Stimulated activated memory B cell treated with anti-CD40 and anti-IgM and Interleukin-4, amounts not matched to agents 10 μg/mL and 1 μg/mL and 100 μg/mL, for 72 hours (primary cell): ENCODE measurements at regions not wholly inside any gene's neighbourhood (a gene's known extent, or its start where the extent isn't known, plus 50 kb on each side); places are given as distances from the start of the nearest gene placed in this dataset.
"Not testable (repeated sequence)": the region's sequence is repeated elsewhere in the genome, so short reads cannot be mapped to it uniquely, and the experiment has no call there.

Source experiments
- ATAC-seq: fragments of 150-1000 bp; cut with Tn5 transposase; 2 replicates; pipeline ENCODE4 v1.10.0; 2021
- H3K27ac Mint-ChIP-seq: one replicate; pipeline ENCODE4 v1.8.0; 2022; ENCODE audit warnings: mild to moderate bottlenecking, mixed read lengths
- H3K27me3 Mint-ChIP-seq: one replicate; pipeline ENCODE4 v1.8.0; 2022; ENCODE audit warnings: mixed read lengths
- H3K36me3 Mint-ChIP-seq: one replicate; pipeline ENCODE4 v1.8.0; 2022; ENCODE audit warnings: mixed read lengths
- H3K4me1 Mint-ChIP-seq: one replicate; pipeline ENCODE4 v1.8.0; 2022; ENCODE audit warnings: mixed read lengths
- H3K4me3 Mint-ChIP-seq: one replicate; pipeline ENCODE4 v1.8.0; 2022; ENCODE audit warnings: mild to moderate bottlenecking, moderate library complexity, mixed read lengths
- H3K9me3 Mint-ChIP-seq: one replicate; pipeline ENCODE4 v1.8.0; 2022; ENCODE audit warnings: mixed read lengths

- not testable (repeated sequence) for ATAC-seq, H3K4me1 Mint-ChIP-seq, H3K9me3 Mint-ChIP-seq, H3K4me3 Mint-ChIP-seq, H3K27ac Mint-ChIP-seq, H3K36me3 Mint-ChIP-seq
- H3K27me3 Mint-ChIP-seq, result peaks cover 12% of the 10 kb centered on the region
These were observed 214.8 kb downstream of the UNC5CL start for GRCh38 chr6:40823917-40824891.

- ATAC-seq, result no peak
- H3K27ac Mint-ChIP-seq, result no peak overlapping the region
These were observed 216.4 kb downstream of the UNC5CL start for GRCh38 chr6:40822619-40823018.

DNA sequence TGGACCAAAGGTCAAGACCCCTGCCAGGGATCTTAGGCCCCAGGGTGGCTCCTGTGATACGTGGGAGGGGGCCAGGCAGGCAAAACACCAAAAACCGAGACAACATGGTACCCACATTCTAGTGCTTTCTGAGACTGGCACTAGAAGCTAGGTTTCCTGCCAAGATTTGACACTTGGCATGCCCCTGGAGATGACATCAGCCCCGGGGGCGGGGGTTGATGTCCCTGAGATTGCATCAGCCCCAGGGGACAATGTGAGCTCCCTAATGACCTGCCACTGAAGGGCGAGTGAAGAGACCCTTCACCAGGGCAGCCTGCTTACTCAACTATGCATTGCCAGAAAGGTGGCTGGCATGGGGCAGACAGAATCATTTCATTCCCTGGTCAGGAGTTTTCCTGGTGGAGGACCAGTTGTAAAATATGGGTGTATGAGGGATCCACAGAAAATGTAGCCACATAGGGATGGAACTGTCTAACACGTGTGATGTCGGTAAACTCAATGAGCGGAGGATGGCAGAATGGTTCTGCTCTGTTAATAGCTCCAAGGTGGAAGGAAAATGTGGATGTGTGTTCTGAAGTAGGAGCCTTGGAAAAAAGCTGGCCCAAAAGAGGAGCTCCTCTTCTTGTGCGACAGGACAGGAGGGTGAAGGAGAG, 219.7 kb downstream of the UNC5CL start:
- no peaks in the 10 kb centered on the region for H3K36me3 Mint-ChIP-seq
- H3K27me3 Mint-ChIP-seq, result peaks cover 11% of the 10 kb centered on the region
- no peaks in the 10 kb centered on the region for H3K4me1 Mint-ChIP-seq
- H3K27ac Mint-ChIP-seq, result no peak overlapping the region
- no peak for ATAC-seq
- no peak overlapping the region for H3K4me3 Mint-ChIP-seq
- peaks cover 2% of the 10 kb centered on the region for H3K9me3 Mint-ChIP-seq

More at GRCh38 chr6:40822619-40823018, 216.4 kb downstream of the UNC5CL start:
- Mint-ChIP-seq H3K27me3 (peaks cover 19% of the 10 kb centered on the region), H3K4me1 (no peaks in the 10 kb centered on the region), H3K36me3 (no peaks in the 10 kb centered on the region), H3K9me3 (peaks cover 2% of the 10 kb centered on the region), H3K4me3 (no peak overlapping the region)

DNA sequence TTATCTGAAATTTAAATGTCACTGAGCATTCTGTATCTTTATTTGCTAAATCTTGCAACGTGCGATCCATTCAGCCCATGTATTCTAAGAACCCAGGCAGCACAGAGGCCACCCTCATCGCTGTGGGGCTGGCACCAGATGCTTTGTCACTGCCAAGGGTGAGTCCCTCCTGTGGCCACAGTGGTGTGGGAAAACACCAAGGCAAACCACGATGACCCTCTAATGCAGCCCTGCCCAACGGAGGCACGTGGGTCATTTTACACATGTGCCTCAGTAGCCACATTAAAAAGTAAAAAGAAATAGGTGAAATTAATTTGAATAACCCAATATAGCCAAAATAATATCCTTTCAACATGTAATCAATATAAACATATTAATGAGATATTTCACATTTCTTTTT, 221.7 kb downstream of the UNC5CL start:
- no peaks in the 10 kb centered on the region for H3K9me3 Mint-ChIP-seq
- no peak overlapping the region for H3K4me3 Mint-ChIP-seq
- ATAC-seq, result no peak
- no peaks in the 10 kb centered on the region for H3K4me1 Mint-ChIP-seq
- H3K27ac Mint-ChIP-seq, result no peak overlapping the region
- H3K27me3 Mint-ChIP-seq, result peaks cover 11% of the 10 kb centered on the region
- no peaks in the 10 kb centered on the region for H3K36me3 Mint-ChIP-seq

DNA sequence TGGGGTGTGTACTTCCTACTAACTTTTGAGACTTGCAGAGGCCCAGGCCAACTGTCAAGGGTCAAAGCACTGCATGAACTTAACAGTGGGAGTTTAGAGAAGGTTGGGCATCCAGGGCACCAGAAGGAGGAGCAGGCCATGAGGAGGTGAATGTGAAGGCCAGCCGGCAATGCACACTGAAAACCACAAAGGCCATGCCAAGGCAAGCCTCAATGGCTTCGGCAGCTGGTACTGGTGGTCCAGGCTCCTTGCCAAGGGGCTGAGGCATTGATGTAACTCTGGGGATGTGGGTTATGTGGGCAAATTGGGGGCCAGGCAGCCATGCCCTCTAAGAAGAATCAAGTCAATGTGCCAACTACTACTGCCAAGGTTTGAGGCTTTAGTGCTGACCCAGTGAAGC, 222.4 kb downstream of the UNC5CL start:
- ATAC-seq, result no peak
- no peaks in the 10 kb centered on the region for H3K36me3 Mint-ChIP-seq
- H3K9me3 Mint-ChIP-seq, result no peaks in the 10 kb centered on the region
- no peak overlapping the region for H3K4me3 Mint-ChIP-seq
- H3K4me1 Mint-ChIP-seq, result no peaks in the 10 kb centered on the region
- no peak overlapping the region for H3K27ac Mint-ChIP-seq
- peaks cover 11% of the 10 kb centered on the region for H3K27me3 Mint-ChIP-seq

- no peak overlapping the region for H3K4me3 Mint-ChIP-seq
- no peak for ATAC-seq
These were observed 223.3 kb downstream of the UNC5CL start for GRCh38 chr6:40815731-40816130.

GRCh38 chr6:40810171-40810570, 223.0 kb upstream of the LRFN2 start:
- H3K36me3 Mint-ChIP-seq, result no peaks in the 10 kb centered on the region
- ATAC-seq, result no peak
- H3K27me3 Mint-ChIP-seq, result no peaks in the 10 kb centered on the region
- H3K27ac Mint-ChIP-seq, result no peak overlapping the region
- no peaks in the 10 kb centered on the region for H3K9me3 Mint-ChIP-seq
- no peaks in the 10 kb centered on the region for H3K4me1 Mint-ChIP-seq
- no peak overlapping the region for H3K4me3 Mint-ChIP-seq

More at GRCh38 chr6:40815731-40816130, 223.3 kb downstream of the UNC5CL start:
- no peaks in the 10 kb centered on the region for H3K36me3 Mint-ChIP-seq
- H3K27me3 Mint-ChIP-seq, result peaks cover 11% of the 10 kb centered on the region
- no peak overlapping the region for H3K27ac Mint-ChIP-seq
- no peaks in the 10 kb centered on the region for H3K4me1 Mint-ChIP-seq
- H3K9me3 Mint-ChIP-seq, result no peaks in the 10 kb centered on the region

GRCh38 chr6:40809627-40810026, 222.5 kb upstream of the LRFN2 start:
- Mint-ChIP-seq H3K36me3 (no peaks in the 10 kb centered on the region), H3K27me3 (no peaks in the 10 kb centered on the region), H3K27ac (no peak overlapping the region), H3K9me3 (no peaks in the 10 kb centered on the region), H3K4me1 (peaks cover 3% of the 10 kb centered on the region), H3K4me3 (no peak overlapping the region)
- ATAC-seq, result no peak

- no peak overlapping the region for H3K27ac Mint-ChIP-seq
- no peak overlapping the region for H3K4me3 Mint-ChIP-seq
These were observed 220.3 kb upstream of the LRFN2 start for GRCh38 chr6:40807484-40807883.

DNA sequence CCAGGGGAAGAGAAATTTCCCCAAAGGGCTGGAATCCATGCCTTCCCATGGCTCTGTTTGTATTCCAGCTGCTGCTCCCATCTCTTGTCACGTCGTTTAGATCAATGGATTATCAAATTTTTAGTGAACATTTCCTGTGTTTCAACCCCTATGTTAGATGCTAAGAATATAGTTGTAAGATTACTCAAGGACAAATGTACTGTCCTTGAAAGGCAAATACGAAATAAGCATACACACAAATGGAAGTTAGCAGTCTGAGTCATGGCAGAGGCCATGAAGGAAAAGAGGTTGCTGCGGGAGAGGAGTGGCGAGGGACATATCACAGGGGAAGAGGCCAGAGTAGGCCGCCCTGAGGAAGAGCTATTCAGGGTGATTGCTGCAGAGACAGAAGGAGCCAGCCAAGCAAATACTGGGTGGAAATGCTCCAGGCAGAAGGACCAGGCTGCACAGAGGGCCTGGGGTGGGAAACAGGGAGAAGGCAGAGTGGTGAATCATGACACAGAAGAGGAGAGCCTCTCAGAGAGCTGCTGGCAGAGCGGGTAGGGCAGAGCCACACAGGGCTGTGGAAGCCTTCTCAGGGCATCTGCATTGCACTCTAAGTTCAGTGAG, 219.2 kb upstream of the LRFN2 start:
- no peaks in the 10 kb centered on the region for H3K27me3 Mint-ChIP-seq
- H3K4me1 Mint-ChIP-seq, result peaks cover 19% of the 10 kb centered on the region
- H3K4me3 Mint-ChIP-seq, result no peak overlapping the region
- no peak overlapping the region for H3K27ac Mint-ChIP-seq
- no peaks in the 10 kb centered on the region for H3K9me3 Mint-ChIP-seq
- no peaks in the 10 kb centered on the region for H3K36me3 Mint-ChIP-seq
- no peak for ATAC-seq

More at GRCh38 chr6:40807484-40807883, 220.3 kb upstream of the LRFN2 start:
- no peaks in the 10 kb centered on the region for H3K9me3 Mint-ChIP-seq
- peaks cover 13% of the 10 kb centered on the region for H3K4me1 Mint-ChIP-seq
- ATAC-seq, result no peak
- H3K27me3 Mint-ChIP-seq, result no peaks in the 10 kb centered on the region
- H3K36me3 Mint-ChIP-seq, result no peaks in the 10 kb centered on the region

- H3K4me3 Mint-ChIP-seq, result no peak overlapping the region
- H3K4me1 Mint-ChIP-seq, result peaks cover 19% of the 10 kb centered on the region
- ATAC-seq, result no peak
- no peaks in the 10 kb centered on the region for H3K36me3 Mint-ChIP-seq
- no peak overlapping the region for H3K27ac Mint-ChIP-seq
- no peaks in the 10 kb centered on the region for H3K9me3 Mint-ChIP-seq
- H3K27me3 Mint-ChIP-seq, result no peaks in the 10 kb centered on the region
These were observed 218.2 kb upstream of the LRFN2 start for GRCh38 chr6:40805336-40805735.

DNA sequence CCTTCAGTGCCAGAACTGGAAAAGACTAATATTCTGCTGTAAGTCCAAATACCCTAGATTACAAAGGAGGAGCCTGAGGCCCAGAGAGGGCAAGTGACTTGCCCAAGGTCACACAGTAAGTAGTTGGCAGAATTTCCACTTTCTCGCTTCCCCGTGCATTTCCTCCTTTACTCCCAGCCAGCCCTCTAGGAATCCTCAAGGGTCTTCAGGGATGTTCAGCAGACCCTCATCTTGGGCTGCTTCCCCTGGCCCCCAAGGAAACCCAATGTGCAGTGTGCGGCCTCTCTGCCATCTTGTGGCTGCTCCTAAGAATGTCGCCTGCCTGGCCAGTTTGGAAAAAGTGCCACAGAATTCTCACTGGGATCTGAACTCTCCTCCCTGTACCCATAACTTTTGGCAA, 217.7 kb upstream of the LRFN2 start:
- no peak overlapping the region for H3K4me3 Mint-ChIP-seq
- H3K4me1 Mint-ChIP-seq, result peaks cover 19% of the 10 kb centered on the region
- ATAC-seq, result no peak
- H3K36me3 Mint-ChIP-seq, result no peaks in the 10 kb centered on the region
- H3K27me3 Mint-ChIP-seq, result peaks cover 1% of the 10 kb centered on the region
- H3K9me3 Mint-ChIP-seq, result no peaks in the 10 kb centered on the region
- H3K27ac Mint-ChIP-seq, result no peak overlapping the region

DNA sequence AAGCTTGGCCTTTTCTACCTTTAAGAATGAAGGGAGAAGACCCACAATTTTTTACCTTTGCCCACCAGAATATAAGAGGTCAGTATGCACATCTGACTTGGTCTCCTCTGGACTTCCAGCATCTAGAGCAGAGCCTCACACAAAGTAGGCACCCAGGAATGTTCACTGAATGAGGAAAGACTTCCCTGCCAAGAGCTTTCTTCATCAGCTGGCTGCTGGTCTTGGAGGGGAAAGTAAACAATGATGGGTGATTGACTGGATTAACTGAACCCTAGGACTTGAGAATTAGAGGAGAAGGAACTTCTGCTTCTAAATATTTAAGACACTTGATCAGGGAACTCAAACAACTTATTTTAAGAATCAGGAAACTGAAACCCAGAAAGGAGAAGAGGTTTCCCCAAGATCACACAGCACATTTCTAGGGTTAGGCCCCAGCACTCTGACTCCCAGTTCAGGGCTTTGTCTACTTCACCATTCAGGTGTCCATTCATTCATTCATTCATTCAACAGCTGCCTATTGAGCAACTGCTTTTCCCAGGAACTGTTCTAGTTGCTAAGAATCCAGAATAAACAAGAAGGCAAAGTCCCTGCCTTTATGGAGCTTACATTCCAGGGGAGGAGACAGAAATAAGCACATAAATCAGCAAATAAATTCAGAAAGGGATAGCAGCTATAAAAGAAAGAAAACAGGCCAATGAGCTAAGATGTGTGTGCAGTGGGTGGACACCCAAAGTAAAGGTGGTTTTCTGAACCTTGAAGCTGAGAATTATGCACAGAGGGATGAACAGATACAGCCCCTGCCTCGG, 216.9 kb upstream of the LRFN2 start:
- peaks cover 19% of the 10 kb centered on the region for H3K4me1 Mint-ChIP-seq
- H3K27me3 Mint-ChIP-seq, result peaks cover 9% of the 10 kb centered on the region
- H3K27ac Mint-ChIP-seq, result no peak overlapping the region
- no peaks in the 10 kb centered on the region for H3K9me3 Mint-ChIP-seq
- H3K4me3 Mint-ChIP-seq, result no peak overlapping the region
- no peak for ATAC-seq
- H3K36me3 Mint-ChIP-seq, result no peaks in the 10 kb centered on the region

DNA sequence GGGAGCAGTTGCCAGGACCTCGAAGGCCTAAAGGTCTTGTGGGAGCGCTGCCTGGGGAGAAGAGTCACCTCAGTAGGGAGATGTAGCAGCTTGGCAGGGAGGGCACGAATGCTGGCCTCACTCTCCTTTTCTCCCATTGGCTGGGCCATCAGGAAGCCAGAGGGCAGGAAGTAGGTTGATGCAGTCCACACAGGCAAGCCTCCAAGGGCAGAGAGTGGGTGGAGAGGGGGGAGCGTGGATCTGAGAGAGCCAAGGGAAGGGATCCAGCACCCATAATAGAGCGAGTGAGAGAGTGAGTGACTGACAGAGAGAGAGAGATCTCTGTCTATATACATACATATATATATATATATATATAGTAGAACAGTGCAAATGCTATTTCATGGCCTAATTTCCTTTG, 215.3 kb upstream of the LRFN2 start:
- peaks cover 25% of the 10 kb centered on the region for H3K27me3 Mint-ChIP-seq
- H3K4me3 Mint-ChIP-seq, result no peak overlapping the region

More for the DNA sequence above, 215.3 kb upstream of the LRFN2 start:
- peaks cover 19% of the 10 kb centered on the region for H3K4me1 Mint-ChIP-seq
- H3K9me3 Mint-ChIP-seq, result no peaks in the 10 kb centered on the region
- no peak overlapping the region for H3K27ac Mint-ChIP-seq
- H3K36me3 Mint-ChIP-seq, result no peaks in the 10 kb centered on the region
- ATAC-seq, result no peak
